Ureter (tissue), 1 donor: ENCODE measurements at regions not wholly inside any gene's neighbourhood (a gene's known extent, or its start where the extent isn't known, plus 50 kb on each side); places are given as distances from the start of the nearest gene placed in this dataset.
A peak's percentile ranks its signal among the peaks of the same experiment; 100 is the strongest.
"Not testable (repeated sequence)": the region's sequence is repeated elsewhere in the genome, so short reads cannot be mapped to it uniquely, and the experiment has no call there.

ENCODE experiments used
- DNase-seq: peaks from one replicate; pipeline ENCODE4 v3.0.0-alpha.2; 2020; ENCODE audit warnings: low spot score
- donor health status: DM: yes; HTN: yes; CAD: no.

- no peak for DNase-seq
Observed at GRCh38 chr16:19980632-19981265, 92.9 kb downstream of the GPR139 start.

GRCh38 chr16:19979638-19980037 is 94.1 kb downstream of the GPR139 start:
- no peak for DNase-seq

- no peak for DNase-seq
Observed at GRCh38 chr16:19974607-19975006, 90.0 kb upstream of the GPRC5B start.

- DNase-seq, result no peak
Observed at GRCh38 chr16:19972111-19972510, 87.5 kb upstream of the GPRC5B start.

- DNase-seq, result no peak
Observed at GRCh38 chr16:19968891-19969683, 84.4 kb upstream of the GPRC5B start.

GRCh38 chr16:19967963-19968362 is 83.3 kb upstream of the GPRC5B start:
- DNase-seq, result no peak

- no peak for DNase-seq
Observed at GRCh38 chr16:19967561-19967960, 82.9 kb upstream of the GPRC5B start.

- peak; percentile 54 for DNase-seq
Observed at GRCh38 chr16:19963301-19963700, 78.7 kb upstream of the GPRC5B start.

- no peak for DNase-seq
Observed at GRCh38 chr16:19960183-19960582, 75.5 kb upstream of the GPRC5B start.

- no peak for DNase-seq
Observed at GRCh38 chr16:19959736-19960135, 75.1 kb upstream of the GPRC5B start.

- DNase-seq, result not testable (repeated sequence)
Observed at GRCh38 chr16:19955896-19956295, 71.2 kb upstream of the GPRC5B start.

GRCh38 chr16:19955084-19955483 is 70.4 kb upstream of the GPRC5B start:
- DNase-seq, result not testable (repeated sequence)

- no peak for DNase-seq
Observed at GRCh38 chr16:19948186-19949104, 63.8 kb upstream of the GPRC5B start.

GRCh38 chr16:19945934-19946333 is 61.3 kb upstream of the GPRC5B start:
- no peak for DNase-seq

GRCh38 chr16:19940195-19940594 is 55.5 kb upstream of the GPRC5B start:
- no peak for DNase-seq

- DNase-seq, result no peak
Observed at GRCh38 chr16:19939553-19939952, 54.9 kb upstream of the GPRC5B start.

- no peak for DNase-seq
Observed at GRCh38 chr16:19938536-19938935, 53.9 kb upstream of the GPRC5B start.

- DNase-seq, result no peak
Observed at GRCh38 chr16:19936441-19936840, 51.8 kb upstream of the GPRC5B start.

GRCh38 chr16:19935694-19936093 is 51.0 kb upstream of the GPRC5B start:
- no peak for DNase-seq
